VCaP (cell line): ENCODE measurements at regions not wholly inside any gene's neighbourhood (a gene's known extent, or its start where the extent isn't known, plus 50 kb on each side); places are given as distances from the start of the nearest gene placed in this dataset.

ENCODE experiments used
- H3K27ac ChIP-seq: fragments of 450-650 bp; 2 replicates; pipeline ENCODE4 v1.5.1; 2017
- CTCF ChIP-seq: fragments of 450-650 bp; conservative IDR thresholded peaks from 2 replicates; pipeline ENCODE4 v1.5.1; 2017; ENCODE audit warnings: mild to moderate bottlenecking, moderate library complexity

- no peak overlapping the region for H3K27ac ChIP-seq
- no peak for TF ChIP-seq CTCF
Measured at GRCh38 chr5:152004095-152004494, 79.4 kb upstream of the GLRA1 start.
